ENCODE measurements at regions not wholly inside any gene's neighbourhood (a gene's known extent, or its start where the extent isn't known, plus 50 kb on each side); places are given as distances from the start of the nearest gene placed in this dataset.

DNA sequence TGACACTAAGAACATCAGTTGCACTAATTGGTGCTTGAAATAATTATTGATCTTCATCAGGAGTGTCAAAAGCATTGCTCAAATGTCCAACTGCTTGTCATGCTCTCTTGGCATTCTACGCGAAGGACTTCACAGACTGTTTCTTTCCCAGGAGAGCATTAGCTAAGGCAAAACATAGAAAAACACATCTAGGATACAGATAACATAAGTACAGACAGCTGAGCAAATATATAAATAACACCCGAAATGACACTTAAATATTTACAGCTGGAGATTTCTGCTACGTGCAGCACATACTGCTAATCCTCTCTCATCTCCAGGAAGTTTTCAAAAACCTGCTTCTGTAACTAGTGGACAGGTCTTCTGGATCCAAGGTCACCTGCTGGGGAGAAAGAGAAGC, 120.0 kb upstream of the PRMT8 start:
- no peaks in the 10 kb centered on the region for H4K20me1 ChIP-seq (ENCODE audit: insufficient read depth, low read length)
- WGBS, 2 experiments (ENCODE audit: extremely low coverage in 2 of 2, insufficient read length in 1 of 2): no CpG with 5 or more reads among the region's 4 CpGs
- no peak overlapping the region for H4K91ac ChIP-seq (ENCODE audit: insufficient read depth, low read depth, low read length)
- no peak overlapping the region for H2BK120ac ChIP-seq (ENCODE audit: low read depth, low read length)
- ChIA-PET CTCF (no interaction called here), POLR2A (ENCODE audit: unreplicated experiment) (no interaction called here)
- no peak overlapping the region for H2BK5ac ChIP-seq (ENCODE audit: low read depth, low read length, poor library complexity, severe bottlenecking)
- TF ChIP-seq CEBPB (IDR thresholded peaks at IDR 0.05; ENCODE audit: low read depth, low read length): no peak
- TF ChIP-seq, protein P1, sequence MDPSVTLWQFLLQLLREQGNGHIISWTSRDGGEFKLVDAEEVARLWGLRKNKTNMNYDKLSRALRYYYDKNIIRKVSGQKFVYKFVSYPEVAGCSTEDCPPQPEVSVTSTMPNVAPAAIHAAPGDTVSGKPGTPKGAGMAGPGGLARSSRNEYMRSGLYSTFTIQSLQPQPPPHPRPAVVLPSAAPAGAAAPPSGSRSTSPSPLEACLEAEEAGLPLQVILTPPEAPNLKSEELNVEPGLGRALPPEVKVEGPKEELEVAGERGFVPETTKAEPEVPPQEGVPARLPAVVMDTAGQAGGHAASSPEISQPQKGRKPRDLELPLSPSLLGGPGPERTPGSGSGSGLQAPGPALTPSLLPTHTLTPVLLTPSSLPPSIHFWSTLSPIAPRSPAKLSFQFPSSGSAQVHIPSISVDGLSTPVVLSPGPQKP (IDR thresholded peaks at IDR 0.05; ENCODE audit: borderline replicate concordance, low read depth, low read length): no peak
- no peak for TF ChIP-seq BHLHE40 (IDR thresholded peaks at IDR 0.05; ENCODE audit: low read depth, low read length)
- TF ChIP-seq RCOR1 (IDR thresholded peaks at IDR 0.05; ENCODE audit: insufficient replicate concordance, low read length): no peak
- TF ChIP-seq CHD1 (IDR thresholded peaks at IDR 0.05; ENCODE audit: low read depth, low read length): no peak
- TF ChIP-seq MAZ (IDR thresholded peaks at IDR 0.05; ENCODE audit: borderline replicate concordance, low read depth, low read length): no peak
- no peak for TF ChIP-seq FOS (IDR thresholded peaks at IDR 0.05; ENCODE audit: low read depth, low read length)
- no peak for TF ChIP-seq MXI1 (IDR thresholded peaks at IDR 0.05; ENCODE audit: borderline replicate concordance, low read depth, low read length)
- TF ChIP-seq RAD21 (IDR thresholded peaks at IDR 0.05; ENCODE audit: low read length): no peak
- TF ChIP-seq, protein P2, sequence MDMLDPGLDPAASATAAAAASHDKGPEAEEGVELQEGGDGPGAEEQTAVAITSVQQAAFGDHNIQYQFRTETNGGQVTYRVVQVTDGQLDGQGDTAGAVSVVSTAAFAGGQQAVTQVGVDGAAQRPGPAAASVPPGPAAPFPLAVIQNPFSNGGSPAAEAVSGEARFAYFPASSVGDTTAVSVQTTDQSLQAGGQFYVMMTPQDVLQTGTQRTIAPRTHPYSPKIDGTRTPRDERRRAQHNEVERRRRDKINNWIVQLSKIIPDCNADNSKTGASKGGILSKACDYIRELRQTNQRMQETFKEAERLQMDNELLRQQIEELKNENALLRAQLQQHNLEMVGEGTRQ (IDR thresholded peaks at IDR 0.05; ENCODE audit: low read depth, low read length): no peak
- TF ChIP-seq, protein P3, sequence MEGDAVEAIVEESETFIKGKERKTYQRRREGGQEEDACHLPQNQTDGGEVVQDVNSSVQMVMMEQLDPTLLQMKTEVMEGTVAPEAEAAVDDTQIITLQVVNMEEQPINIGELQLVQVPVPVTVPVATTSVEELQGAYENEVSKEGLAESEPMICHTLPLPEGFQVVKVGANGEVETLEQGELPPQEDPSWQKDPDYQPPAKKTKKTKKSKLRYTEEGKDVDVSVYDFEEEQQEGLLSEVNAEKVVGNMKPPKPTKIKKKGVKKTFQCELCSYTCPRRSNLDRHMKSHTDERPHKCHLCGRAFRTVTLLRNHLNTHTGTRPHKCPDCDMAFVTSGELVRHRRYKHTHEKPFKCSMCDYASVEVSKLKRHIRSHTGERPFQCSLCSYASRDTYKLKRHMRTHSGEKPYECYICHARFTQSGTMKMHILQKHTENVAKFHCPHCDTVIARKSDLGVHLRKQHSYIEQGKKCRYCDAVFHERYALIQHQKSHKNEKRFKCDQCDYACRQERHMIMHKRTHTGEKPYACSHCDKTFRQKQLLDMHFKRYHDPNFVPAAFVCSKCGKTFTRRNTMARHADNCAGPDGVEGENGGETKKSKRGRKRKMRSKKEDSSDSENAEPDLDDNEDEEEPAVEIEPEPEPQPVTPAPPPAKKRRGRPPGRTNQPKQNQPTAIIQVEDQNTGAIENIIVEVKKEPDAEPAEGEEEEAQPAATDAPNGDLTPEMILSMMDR (conservative IDR thresholded peaks at IDR 0.05; ENCODE audit: low read depth, low read length): no peak
- TF ChIP-seq MAFK (IDR thresholded peaks at IDR 0.05; ENCODE audit: low read depth, low read length): no peak
- no peak overlapping the region for H3K18ac ChIP-seq (ENCODE audit: low read depth, low read length)
- no peak overlapping the region for H3K4ac ChIP-seq (ENCODE audit: low read depth, low read length)
- no TSS peak for BruUV-seq (replicated peaks)
- no peaks in the 10 kb centered on the region for H3K9me3 ChIP-seq (ENCODE audit: control insufficient read depth, insufficient read depth, low read length)
- H3K4me2 ChIP-seq (ENCODE audit: low read depth, low read length): no peak overlapping the region
- DNase-seq (no peak), ATAC-seq (ENCODE audit: low read depth) (no peak)
- no peak overlapping the region for H2AK5ac ChIP-seq (ENCODE audit: low read depth, low read length)
- no peak overlapping the region for H2BK15ac ChIP-seq (ENCODE audit: low read depth, low read length)
- no peak overlapping the region for H3K27ac ChIP-seq (ENCODE audit: insufficient read depth, low read length)
- H3K36me3 ChIP-seq (ENCODE audit: control insufficient read depth, insufficient read depth, low read length): no peaks in the 10 kb centered on the region
- H3K9ac ChIP-seq (ENCODE audit: low read depth, low read length): no peak overlapping the region
- no peaks in the 10 kb centered on the region for H3K4me1 ChIP-seq (ENCODE audit: control insufficient read depth, insufficient read depth, low read length)
- H4K5ac ChIP-seq (ENCODE audit: low read depth, low read length): no peak overlapping the region
- H3K23ac ChIP-seq (ENCODE audit: low read depth, low read length): no peak overlapping the region
- peaks cover 27% of the 10 kb centered on the region for H3K27me3 ChIP-seq (ENCODE audit: control insufficient read depth, insufficient read depth, low read length)
- no peak overlapping the region for H2BK20ac ChIP-seq (ENCODE audit: low read depth, low read length)
- H3K4me3 ChIP-seq (ENCODE audit: insufficient read depth, low read depth, low read length): no peak overlapping the region
- no peak overlapping the region for H3K56ac ChIP-seq (ENCODE audit: extremely low read depth, insufficient read depth, low read length)
- H3K79me1 ChIP-seq (ENCODE audit: low read depth in 1 of 2, low read length in 2 of 2): no peaks in the 10 kb centered on the region
- intact Hi-C loops (cut with micrococcal nuclease) (no loop called here), dilution Hi-C loops (cut with HindIII; ENCODE audit: low sequenced_read_pairs, unreplicated experiment) (no loop called here), in situ Hi-C loops (cut with MboI; ENCODE audit: low sequenced_read_pairs) (no loop called here)
- H2AFZ ChIP-seq (replicated peaks; ENCODE audit: low read length, poor library complexity): no peak overlapping the region
- no peak overlapping the region for H4K8ac ChIP-seq (ENCODE audit: low read depth in 2 of 2, low read length in 2 of 2)
- H2AK9ac ChIP-seq (replicated peaks; ENCODE audit: low read depth, low read length, poor library complexity): no peak overlapping the region
- no peaks in the 10 kb centered on the region for H3K9me1 ChIP-seq (ENCODE audit: insufficient read depth, low read length)
- H3K14ac ChIP-seq (replicated peaks; ENCODE audit: low read depth, low read length): no peak overlapping the region

Measured in IMR-90 (cell line).